Stimulated activated CD8-positive, alpha-beta memory T cell treated with anti-CD3 and anti-CD28 coated beads, Interleukin-15, amount 100 ng/mL, for 1 hour (primary cell): ENCODE measurements at regions not wholly inside any gene's neighbourhood (a gene's known extent, or its start where the extent isn't known, plus 50 kb on each side); places are given as distances from the start of the nearest gene placed in this dataset.
"Not testable (repeated sequence)": the region's sequence is repeated elsewhere in the genome, so short reads cannot be mapped to it uniquely, and the experiment has no call there.

Experiments used
- DNase-seq: peaks from one replicate; pipeline ENCODE4 v3.0.0-alpha.2; 2020; ENCODE audit warnings: low read depth

DNA sequence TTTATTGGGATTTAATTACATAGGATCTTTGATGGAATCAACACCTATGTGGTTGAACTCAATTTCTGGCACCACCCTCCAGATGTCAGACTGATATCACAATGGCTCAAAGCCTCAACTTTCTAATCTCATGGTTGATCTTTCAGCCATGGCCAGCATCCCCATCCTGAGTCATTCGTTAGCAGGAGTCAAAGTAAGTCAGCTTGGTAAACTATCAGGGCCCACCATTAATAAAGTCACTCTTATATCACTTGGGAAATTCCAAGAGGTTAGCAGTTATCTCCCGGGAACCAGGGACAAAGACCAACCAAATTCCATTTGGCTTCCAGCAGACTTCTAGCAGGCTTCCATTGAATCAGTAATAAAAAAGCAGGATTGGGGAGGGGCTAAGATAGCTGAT lies 50.7 kb upstream of the TNFSF4 start:
- DNase-seq, result no peak

DNA sequence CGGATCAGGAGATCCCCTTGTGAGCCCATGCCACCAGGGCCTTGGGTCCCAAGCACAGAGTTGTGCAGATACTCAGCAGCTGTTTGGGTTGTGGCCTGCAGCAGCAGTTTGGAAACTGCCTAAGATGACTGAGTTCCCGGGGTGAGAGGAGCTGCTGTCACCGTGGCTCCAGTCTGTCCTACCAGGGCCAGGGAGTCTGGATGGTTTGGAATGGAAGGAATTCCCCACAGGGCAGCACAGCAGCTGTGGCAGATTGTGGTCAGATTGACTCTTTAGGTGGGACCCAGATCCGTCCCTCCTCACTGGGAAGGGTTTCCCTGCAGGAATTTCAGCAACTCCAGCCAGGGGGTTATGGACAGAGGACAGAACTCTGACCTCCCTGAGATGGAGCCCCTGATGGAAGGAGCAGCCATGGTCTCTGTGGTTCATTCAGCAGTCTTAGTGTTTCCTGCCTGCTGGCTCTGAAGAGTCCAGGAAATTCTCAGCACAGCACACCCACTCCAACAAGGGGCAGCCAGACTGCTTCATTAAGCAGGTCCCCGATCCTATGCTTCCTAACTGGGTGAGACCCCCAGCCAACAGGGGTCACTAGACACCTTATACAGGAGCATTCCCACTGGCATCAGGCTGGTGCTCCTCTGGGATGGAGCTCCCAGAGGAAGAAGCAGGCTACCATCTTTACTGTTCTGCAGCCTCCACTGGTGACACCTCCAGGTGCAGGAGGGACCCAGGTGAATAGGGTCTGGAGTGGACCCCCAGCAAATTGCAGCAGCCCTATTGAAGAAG lies 51.5 kb upstream of the TNFSF4 start:
- DNase-seq, result no peak

DNA sequence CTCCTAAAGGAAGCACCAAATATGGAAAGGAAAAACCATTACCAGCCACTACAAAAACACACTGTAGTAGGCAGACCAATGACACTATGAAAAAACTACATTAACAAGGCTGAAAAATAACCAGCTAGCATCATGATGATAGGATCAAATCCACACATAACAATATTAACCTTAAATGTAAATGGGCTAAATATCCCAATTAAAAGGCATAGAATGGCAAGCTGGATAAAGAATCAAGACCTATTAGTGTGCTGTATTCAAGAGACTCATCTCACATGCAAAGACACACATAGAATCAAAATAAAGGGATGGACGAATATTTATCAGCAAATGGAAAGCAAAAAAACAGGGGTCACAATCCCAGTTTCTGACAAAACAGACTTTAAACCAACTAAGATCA lies 53.2 kb upstream of the TNFSF4 start:
- DNase-seq, result not testable (repeated sequence)

GRCh38 chr1:173266841-173267240 lies 59.7 kb upstream of the TNFSF4 start:
- DNase-seq, result no peak

DNA sequence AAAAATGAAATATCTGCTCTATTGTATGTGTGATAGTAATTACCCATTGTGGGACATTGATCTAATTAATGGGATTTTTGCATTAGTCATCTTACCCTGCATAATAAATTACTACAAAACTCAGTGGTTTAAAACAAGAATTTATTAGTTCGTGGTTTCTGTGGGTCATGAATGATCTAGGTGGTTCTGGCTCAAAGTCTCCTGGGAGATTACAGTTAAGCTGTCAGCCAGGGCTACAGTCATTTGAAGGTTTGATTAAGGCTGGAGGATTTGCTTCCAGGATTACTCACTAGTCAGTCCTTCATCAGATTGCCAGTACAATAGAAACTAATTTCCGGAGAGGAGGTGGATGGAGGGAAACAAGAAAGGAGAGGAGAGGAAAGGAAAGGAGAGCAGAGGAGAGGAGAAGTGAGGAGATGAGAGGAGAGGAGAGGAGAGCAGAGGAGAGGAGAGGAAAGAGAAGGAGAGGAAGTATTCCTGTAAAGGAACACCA lies 60.4 kb upstream of the TNFSF4 start:
- no peak for DNase-seq

- DNase-seq, result no peak
These were observed 61.1 kb upstream of the TNFSF4 start for GRCh38 chr1:173268261-173268660.

DNA sequence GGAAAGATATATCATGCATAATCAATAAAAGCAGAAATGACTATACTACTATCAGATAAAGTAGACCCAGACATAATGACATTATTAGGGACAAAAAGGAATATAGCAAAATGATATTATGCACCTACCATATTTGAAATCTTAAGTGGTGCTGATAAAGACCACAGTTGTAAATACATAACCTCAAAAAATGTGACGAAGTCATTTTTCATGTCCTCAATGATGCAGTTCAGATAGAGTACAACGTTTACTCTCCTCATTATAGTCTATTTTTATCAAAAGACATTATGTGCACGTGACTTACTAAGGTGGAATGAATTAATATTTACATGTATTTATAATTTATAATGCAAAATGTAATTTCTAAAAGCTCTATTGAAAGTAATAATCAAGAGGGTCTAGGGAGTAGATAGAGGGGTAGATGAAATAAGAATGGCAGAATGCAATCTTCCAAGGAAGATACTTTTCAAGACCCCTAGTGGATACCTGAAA lies 61.7 kb upstream of the TNFSF4 start:
- no peak for DNase-seq

- no peak for DNase-seq
These were observed 62.5 kb upstream of the TNFSF4 start for GRCh38 chr1:173269490-173270230.

GRCh38 chr1:173270243-173270642 lies 63.1 kb upstream of the TNFSF4 start:
- no peak for DNase-seq

- DNase-seq, result not testable (repeated sequence)
These were observed 63.9 kb upstream of the TNFSF4 start for GRCh38 chr1:173271021-173271420.

- no peak for DNase-seq
These were observed 68.4 kb upstream of the TNFSF4 start for GRCh38 chr1:173275496-173275895.

DNA sequence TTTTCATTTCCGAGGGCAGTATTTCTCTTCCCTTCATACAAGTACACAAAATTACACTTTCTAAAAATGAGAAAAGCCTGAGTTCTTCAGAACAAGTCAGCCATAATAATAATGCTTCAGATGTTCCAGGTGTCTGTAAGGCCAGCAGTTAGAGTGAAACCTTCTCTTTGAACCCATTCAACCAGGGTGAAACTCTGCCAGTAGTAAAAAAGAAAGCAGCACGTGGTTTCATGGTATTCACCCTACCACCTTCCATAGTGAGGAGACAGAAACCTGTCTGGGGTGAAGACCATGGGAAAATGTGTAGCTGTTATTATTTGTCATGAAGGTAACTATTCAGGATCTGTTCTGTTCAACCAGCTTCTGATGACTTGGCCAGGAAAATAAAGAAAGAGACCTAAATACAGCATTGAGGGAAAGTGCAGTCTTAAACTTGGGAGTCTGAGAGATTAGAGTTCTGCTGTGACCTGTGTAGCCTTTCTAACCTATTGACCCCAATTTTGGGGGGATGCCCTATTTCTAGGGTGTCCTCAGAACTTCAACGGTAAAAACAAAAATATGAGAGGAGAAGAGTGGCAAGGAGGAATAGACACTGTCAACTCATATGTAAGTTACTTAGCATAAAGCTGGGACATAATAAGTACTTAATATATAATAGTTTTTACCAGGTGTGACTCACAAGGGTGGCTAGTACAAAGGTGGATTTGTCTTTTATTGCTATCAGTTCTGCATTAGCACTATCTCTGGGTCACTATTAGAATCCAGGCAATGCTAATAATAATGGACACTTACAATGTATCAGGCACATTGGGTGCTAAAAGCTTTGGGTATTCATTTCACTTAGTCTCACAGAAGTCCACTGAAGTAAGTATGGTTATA lies 70.0 kb upstream of the TNFSF4 start:
- DNase-seq, result no peak

DNA sequence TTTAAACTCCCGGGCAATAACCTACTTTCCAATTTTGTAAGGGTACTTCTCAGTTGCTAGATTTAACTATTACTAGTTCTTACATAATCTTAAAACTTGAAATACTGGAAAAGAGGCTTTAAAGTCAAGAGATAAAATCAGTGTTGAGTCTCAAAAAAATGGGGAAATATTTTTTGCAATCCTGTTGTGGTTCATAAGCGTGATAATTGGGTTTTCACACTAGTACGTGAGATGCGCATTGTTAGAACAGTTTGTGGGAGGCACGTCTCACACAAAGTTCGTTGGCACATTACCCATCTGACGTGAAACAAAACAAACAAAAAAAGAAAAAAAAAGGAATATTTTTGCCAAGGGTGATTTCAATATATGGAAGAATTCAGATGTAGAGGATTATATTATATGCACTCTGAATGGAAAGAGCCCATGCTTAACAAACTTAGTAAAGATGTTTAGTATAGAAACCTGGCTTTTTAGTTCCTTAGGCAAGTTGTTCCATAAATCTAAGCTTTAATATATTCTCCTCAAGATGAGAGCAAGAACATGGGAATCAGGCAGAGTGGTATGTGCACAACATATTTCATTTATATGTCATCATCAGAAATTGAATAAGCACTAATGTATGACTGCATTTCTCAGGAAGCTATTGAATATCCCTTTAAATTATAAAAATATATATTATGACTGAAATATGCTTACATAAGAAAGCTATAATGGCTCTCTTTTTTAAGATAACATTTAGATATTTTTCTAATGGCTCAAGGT lies 73.9 kb upstream of the TNFSF4 start:
- no peak for DNase-seq

DNA sequence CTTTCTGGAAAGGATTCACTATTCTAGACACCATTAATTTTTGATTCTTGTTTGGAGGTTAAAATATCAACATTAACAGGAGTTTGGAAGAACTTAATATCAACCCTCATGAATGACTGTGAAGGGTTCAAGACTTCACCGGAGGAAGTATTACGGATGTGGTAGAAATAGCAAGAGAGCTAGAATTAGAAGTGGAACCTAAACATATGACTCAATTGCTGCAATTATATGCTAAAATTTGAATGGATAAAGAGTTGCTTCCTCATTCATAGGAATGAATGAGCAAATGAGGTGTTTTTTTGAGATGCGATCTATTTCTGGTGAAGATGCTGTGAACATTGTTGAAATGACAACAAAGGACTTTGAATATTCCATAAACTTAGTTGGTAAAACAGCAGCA lies 77.9 kb upstream of the TNFSF4 start:
- DNase-seq, result no peak

DNA sequence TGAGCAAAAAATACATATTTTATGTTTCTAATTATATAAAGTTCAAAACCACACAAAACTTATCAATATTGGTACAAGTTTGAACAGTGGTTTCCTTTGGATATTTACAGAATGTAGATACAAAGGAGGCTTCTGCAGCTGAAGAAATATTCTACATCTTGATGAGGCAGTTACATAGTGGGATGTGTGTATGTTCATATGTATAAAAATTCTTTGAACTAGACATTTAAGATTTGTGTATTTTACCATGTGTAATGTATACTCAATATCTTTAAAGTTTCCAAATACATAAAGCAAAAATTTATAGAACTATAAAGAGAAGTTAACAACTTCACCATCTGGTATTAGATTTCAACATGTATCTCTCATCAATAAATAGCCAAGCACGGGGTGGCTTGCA lies 80.7 kb upstream of the TNFSF4 start:
- DNase-seq, result no peak

GRCh38 chr1:173293756-173294155 lies 86.6 kb upstream of the TNFSF4 start:
- DNase-seq, result no peak

DNA sequence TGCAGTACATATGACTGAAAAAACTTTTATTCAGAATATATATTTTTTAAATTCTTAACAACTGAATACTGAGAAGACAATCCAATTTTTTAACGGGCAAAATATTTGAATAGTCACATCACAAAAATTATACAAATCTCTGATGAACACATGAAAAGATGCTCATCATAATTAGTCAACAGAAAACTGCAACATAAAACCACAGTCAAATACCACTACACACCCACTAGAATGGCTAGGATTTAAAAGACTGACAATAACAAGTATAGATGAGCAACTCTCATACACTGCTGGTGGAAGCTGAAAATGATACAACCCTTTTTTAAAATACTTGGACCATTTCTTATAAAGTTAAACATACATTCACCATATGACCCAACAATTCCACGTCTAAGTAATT lies 87.7 kb upstream of the TNFSF4 start:
- no peak for DNase-seq

DNA sequence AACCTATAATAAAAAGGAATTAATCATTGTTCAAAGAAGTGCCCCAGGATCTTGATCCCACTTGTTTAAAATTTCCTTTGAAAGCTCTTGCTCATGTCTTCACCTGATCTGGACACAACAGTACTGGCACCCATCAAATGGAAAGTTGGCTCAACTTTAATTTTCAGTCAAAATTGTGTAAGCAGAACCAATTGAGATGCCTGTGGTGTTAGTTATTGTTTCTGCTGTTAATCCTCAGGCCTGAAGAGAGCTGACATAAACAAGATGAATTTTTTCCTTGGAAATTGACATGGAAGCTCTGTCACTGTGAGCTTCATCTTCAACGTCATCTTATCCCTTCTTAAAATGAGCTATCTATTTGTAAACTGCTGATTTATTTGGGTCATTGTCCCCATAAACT lies 88.3 kb upstream of the TNFSF4 start:
- no peak for DNase-seq

GRCh38 chr1:173295995-173296394 lies 88.9 kb upstream of the TNFSF4 start:
- DNase-seq, result no peak

DNA sequence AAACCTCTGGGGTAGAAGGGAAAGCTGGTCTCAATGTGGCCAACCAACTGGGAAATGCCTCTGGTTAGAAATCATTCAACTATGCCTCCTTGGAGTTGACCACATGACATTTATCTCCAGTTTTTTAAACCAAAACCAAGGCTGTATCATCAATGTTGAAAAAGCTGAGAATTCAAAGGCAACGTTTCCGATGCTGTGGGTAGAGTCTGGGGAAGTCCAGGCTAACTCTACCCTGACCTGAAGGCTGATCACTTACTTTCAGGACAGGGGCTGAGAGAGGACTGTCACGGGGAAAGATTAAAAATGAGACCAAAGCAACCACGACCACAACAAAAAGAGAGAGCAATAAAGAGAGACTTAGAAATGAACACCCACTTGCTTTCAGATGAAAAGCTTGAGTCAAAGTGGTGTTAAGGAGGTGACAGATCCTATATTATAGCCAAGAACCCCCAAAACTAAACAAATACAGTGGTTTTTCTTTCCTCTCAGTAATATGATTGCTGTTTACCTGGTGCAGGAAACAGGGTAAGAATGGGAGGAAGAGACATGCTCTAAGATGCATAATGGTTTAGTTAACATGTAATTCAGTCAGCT lies 90.8 kb upstream of the TNFSF4 start:
- no peak for DNase-seq
